ENCODE measurements at regions not wholly inside any gene's neighbourhood (a gene's known extent, or its start where the extent isn't known, plus 50 kb on each side); places are given as distances from the start of the nearest gene placed in this dataset.
A peak's percentile ranks its signal among the peaks of the same experiment; 100 is the strongest.
"Not testable (repeated sequence)": the region's sequence is repeated elsewhere in the genome, so short reads cannot be mapped to it uniquely, and the experiment has no call there.

GRCh38 chr10:31187607-31188210 lies 131.3 kb upstream of the ZEB1 start:
- no peak for DNase-seq (ENCODE audit: low read depth)

GRCh38 chr10:31188792-31189406 lies 130.1 kb upstream of the ZEB1 start:
- no peak for DNase-seq (ENCODE audit: low read depth)

GRCh38 chr10:31190488-31190887 lies 128.5 kb upstream of the ZEB1 start:
- DNase-seq (ENCODE audit: low read depth) = no peak

- DNase-seq (ENCODE audit: low read depth) = no peak
Observed at GRCh38 chr10:31192475-31192874, 126.5 kb upstream of the ZEB1 start.

- DNase-seq (ENCODE audit: low read depth) = peak; percentile 78
Observed at GRCh38 chr10:31194986-31195385, 124.0 kb upstream of the ZEB1 start.

GRCh38 chr10:31197886-31198285 lies 121.1 kb upstream of the ZEB1 start:
- DNase-seq (ENCODE audit: low read depth) = peak; percentile 2

- no peak for DNase-seq (ENCODE audit: low read depth)
Observed at GRCh38 chr10:31204090-31204489, 114.9 kb upstream of the ZEB1 start.

GRCh38 chr10:31207636-31208035 lies 111.4 kb upstream of the ZEB1 start:
- peak; percentile 28 for DNase-seq (ENCODE audit: low read depth)

- no peak for DNase-seq (ENCODE audit: low read depth)
Observed at GRCh38 chr10:31209478-31209877, 109.5 kb upstream of the ZEB1 start.

GRCh38 chr10:31210190-31210589 lies 108.8 kb upstream of the ZEB1 start:
- DNase-seq (ENCODE audit: low read depth) = no peak

- no peak for DNase-seq (ENCODE audit: low read depth)
Observed at GRCh38 chr10:31213959-31214358, 105.1 kb upstream of the ZEB1 start.

- DNase-seq (ENCODE audit: low read depth) = no peak
Observed at GRCh38 chr10:31215052-31215451, 104.0 kb upstream of the ZEB1 start.

- DNase-seq (ENCODE audit: low read depth) = no peak
Observed at GRCh38 chr10:31219306-31219705, 99.7 kb upstream of the ZEB1 start.

- not testable (repeated sequence) for DNase-seq (ENCODE audit: low read depth)
Observed at GRCh38 chr10:31228780-31229179, 90.2 kb upstream of the ZEB1 start.

GRCh38 chr10:31239961-31240360 lies 79.1 kb upstream of the ZEB1 start:
- no peak for DNase-seq (ENCODE audit: low read depth)

GRCh38 chr10:31242902-31243301 lies 76.1 kb upstream of the ZEB1 start:
- DNase-seq (ENCODE audit: low read depth) = peak; percentile 92

GRCh38 chr10:31251118-31251517 lies 67.9 kb upstream of the ZEB1 start:
- not testable (repeated sequence) for DNase-seq (ENCODE audit: low read depth)

GRCh38 chr10:31253237-31253636 lies 65.8 kb upstream of the ZEB1 start:
- DNase-seq (ENCODE audit: low read depth) = no peak

GRCh38 chr10:31261511-31262311 lies 57.3 kb upstream of the ZEB1 start:
- DNase-seq (ENCODE audit: low read depth) = peak; percentile 62

GRCh38 chr10:31262672-31263071 lies 56.3 kb upstream of the ZEB1 start:
- peak; percentile 33 for DNase-seq (ENCODE audit: low read depth)

- DNase-seq (ENCODE audit: low read depth) = peak; percentile 15
Observed at GRCh38 chr10:31263903-31264302, 55.1 kb upstream of the ZEB1 start.

GRCh38 chr10:31268444-31269303 lies 50.3 kb upstream of the ZEB1 start:
- DNase-seq (ENCODE audit: low read depth) = no peak

All from M059J (cell line).